H54 (cell line): ENCODE measurements at regions not wholly inside any gene's neighbourhood (a gene's known extent, or its start where the extent isn't known, plus 50 kb on each side); places are given as distances from the start of the nearest gene placed in this dataset.

Source experiments
- DNase-seq: peaks from one replicate; pipeline ENCODE4 v3.0.0; 2011; ENCODE audit warnings: low spot score, mixed read lengths; ENCODE audit not compliant: insufficient read length
- FAIRE-seq: peaks from 3 replicates; lab custom pipeline; 2011; peaks lifted over from hg19 to GRCh38; lab: Jason Lieb, UNC
- POLR2A ChIP-seq: IDR thresholded peaks from 2 replicates; pipeline ENCODE4 v1.6.1; 2011; ENCODE audit warnings: low read depth, mild to moderate bottlenecking, low read length

- FAIRE-seq (no peak), DNase-seq (no peak)
- TF ChIP-seq POLR2A: no peak
Observed at GRCh38 chr3:178367817-178368617, 168.2 kb upstream of the KCNMB2 start.

GRCh38 chr3:178369006-178369405 lies 167.2 kb upstream of the KCNMB2 start:
- FAIRE-seq (no peak), DNase-seq (no peak)
- TF ChIP-seq POLR2A: no peak

- TF ChIP-seq POLR2A: no peak
- no peak for FAIRE-seq
- no peak for DNase-seq
Observed at GRCh38 chr3:178369811-178370210, 166.4 kb upstream of the KCNMB2 start.

GRCh38 chr3:178370387-178370786 lies 165.8 kb upstream of the KCNMB2 start:
- no peak for FAIRE-seq
- TF ChIP-seq POLR2A: no peak
- no peak for DNase-seq

- FAIRE-seq (no peak), DNase-seq (no peak)
- no peak for TF ChIP-seq POLR2A
Observed at GRCh38 chr3:178381555-178381954, 154.7 kb upstream of the KCNMB2 start.

GRCh38 chr3:178381971-178382448 lies 154.2 kb upstream of the KCNMB2 start:
- FAIRE-seq (no peak), DNase-seq (no peak)
- no peak for TF ChIP-seq POLR2A

- FAIRE-seq: peak; percentile 38
- TF ChIP-seq POLR2A: no peak
- no peak for DNase-seq
Observed at GRCh38 chr3:178382449-178383061, 153.7 kb upstream of the KCNMB2 start.

- no peak for TF ChIP-seq POLR2A
- DNase-seq (no peak), FAIRE-seq (peak; percentile 48)
Observed at GRCh38 chr3:178384321-178385230, 151.7 kb upstream of the KCNMB2 start.

- DNase-seq (no peak), FAIRE-seq (no peak)
Observed at GRCh38 chr3:178385280-178385952, 150.8 kb upstream of the KCNMB2 start.

GRCh38 chr3:178386401-178386800 lies 149.8 kb upstream of the KCNMB2 start:
- no peak for DNase-seq
- FAIRE-seq: no peak
- TF ChIP-seq POLR2A: no peak

More at GRCh38 chr3:178385280-178385952, 150.8 kb upstream of the KCNMB2 start:
- no peak for TF ChIP-seq POLR2A

GRCh38 chr3:178386880-178387279 lies 149.4 kb upstream of the KCNMB2 start:
- no peak for DNase-seq
- TF ChIP-seq POLR2A: no peak
- FAIRE-seq: peak; percentile 30

- FAIRE-seq (no peak), DNase-seq (no peak)
- TF ChIP-seq POLR2A: no peak
Observed at GRCh38 chr3:178388473-178388872, 147.8 kb upstream of the KCNMB2 start.

GRCh38 chr3:178389258-178389657 lies 147.0 kb upstream of the KCNMB2 start:
- FAIRE-seq (no peak), DNase-seq (no peak)
- TF ChIP-seq POLR2A: no peak
